ENCODE measurements at regions not wholly inside any gene's neighbourhood (a gene's known extent, or its start where the extent isn't known, plus 50 kb on each side); places are given as distances from the start of the nearest gene placed in this dataset.

GRCh38 chr6:167745670-167746389 is 80.9 kb upstream of the AFDN start:
- no peak for TF ChIP-seq CTCF (IDR thresholded peaks at IDR 0.05; ENCODE audit: low read length, missing control alignments)
- DNase-seq (ENCODE audit: low read depth): no peak
- H3K4me3 ChIP-seq (replicated peaks; ENCODE audit: low read depth, low read length): no peak overlapping the region

- no peak overlapping the region for H3K4me3 ChIP-seq (replicated peaks; ENCODE audit: low read depth, low read length)
- no peak for TF ChIP-seq CTCF (IDR thresholded peaks at IDR 0.05; ENCODE audit: low read length, missing control alignments)
- DNase-seq (ENCODE audit: low read depth): no peak
Observed at GRCh38 chr6:167746390-167746907, 80.3 kb upstream of the AFDN start.

GRCh38 chr6:167746975-167747374 is 79.7 kb upstream of the AFDN start:
- DNase-seq (ENCODE audit: low read depth): no peak
- TF ChIP-seq CTCF (IDR thresholded peaks at IDR 0.05; ENCODE audit: low read length, missing control alignments): no peak
- no peak overlapping the region for H3K4me3 ChIP-seq (replicated peaks; ENCODE audit: low read depth, low read length)

GRCh38 chr6:167747645-167748044 is 79.1 kb upstream of the AFDN start:
- TF ChIP-seq CTCF (IDR thresholded peaks at IDR 0.05; ENCODE audit: low read length, missing control alignments): no peak
- DNase-seq (ENCODE audit: low read depth): no peak
- no peak overlapping the region for H3K4me3 ChIP-seq (replicated peaks; ENCODE audit: low read depth, low read length)

- H3K4me3 ChIP-seq (replicated peaks; ENCODE audit: low read depth, low read length): no peak overlapping the region
- no peak for TF ChIP-seq CTCF (IDR thresholded peaks at IDR 0.05; ENCODE audit: low read length, missing control alignments)
- no peak for DNase-seq (ENCODE audit: low read depth)
Observed at GRCh38 chr6:167748046-167748445, 78.7 kb upstream of the AFDN start.

GRCh38 chr6:167748458-167749379 is 78.0 kb upstream of the AFDN start:
- DNase-seq (ENCODE audit: low read depth): no peak
- TF ChIP-seq CTCF (IDR thresholded peaks at IDR 0.05; ENCODE audit: low read length, missing control alignments): no peak
- no peak overlapping the region for H3K4me3 ChIP-seq (replicated peaks; ENCODE audit: low read depth, low read length)

Measured in fibroblast of pulmonary artery (primary cell).